HG02642 (cell line): ENCODE measurements at regions not wholly inside any gene's neighbourhood (a gene's known extent, or its start where the extent isn't known, plus 50 kb on each side); places are given as distances from the start of the nearest gene placed in this dataset.
"Not testable (repeated sequence)": the region's sequence is repeated elsewhere in the genome, so short reads cannot be mapped to it uniquely, and the experiment has no call there.

Experiments
- ATAC-seq: cut with Tn5 transposase; IDR thresholded peaks from one replicate; pipeline ENCODE4 v1.9.1; 2021; ENCODE audit warnings: mild to moderate bottlenecking; ENCODE audit not compliant: unreplicated experiment, poor library complexity

DNA sequence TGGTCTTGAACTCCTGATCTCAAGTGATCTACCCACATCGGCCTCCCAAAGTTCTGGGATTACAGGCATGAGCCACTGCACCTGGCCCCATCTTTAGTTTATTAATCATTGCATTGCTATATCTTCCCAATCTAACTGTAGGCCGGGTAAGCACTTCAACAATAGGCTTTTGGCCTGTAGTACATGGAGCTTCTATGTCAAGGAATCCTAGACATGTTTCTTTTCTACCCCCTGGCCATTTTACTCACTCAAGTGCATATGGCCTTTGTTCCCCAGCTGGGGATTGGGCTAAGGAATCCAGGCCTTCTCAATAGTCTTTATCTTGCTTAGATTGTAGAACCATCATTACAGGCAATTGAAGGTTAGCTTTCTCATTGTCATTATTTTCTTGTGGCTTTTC is 122.3 kb upstream of the MBNL1 start:
- no peak for ATAC-seq

DNA sequence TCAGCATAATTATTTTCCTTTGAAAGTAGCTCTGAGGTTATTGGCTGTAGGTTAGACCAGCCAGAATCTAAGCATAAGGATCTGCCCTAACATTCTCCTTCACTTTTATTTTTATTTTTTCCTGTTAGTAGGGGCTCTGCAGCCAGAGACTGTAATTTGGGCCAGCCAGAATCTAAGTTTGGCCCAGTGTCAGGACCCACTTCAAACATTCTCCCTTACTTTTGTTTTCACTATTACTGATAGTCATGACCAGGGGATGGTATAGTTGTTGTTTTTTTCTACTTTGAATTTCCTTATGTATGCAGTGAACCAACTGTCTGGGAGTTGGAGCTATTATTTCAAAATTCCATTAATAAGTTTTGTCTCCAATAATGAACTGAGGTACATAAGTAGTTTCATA is 121.0 kb upstream of the MBNL1 start:
- ATAC-seq = no peak

DNA sequence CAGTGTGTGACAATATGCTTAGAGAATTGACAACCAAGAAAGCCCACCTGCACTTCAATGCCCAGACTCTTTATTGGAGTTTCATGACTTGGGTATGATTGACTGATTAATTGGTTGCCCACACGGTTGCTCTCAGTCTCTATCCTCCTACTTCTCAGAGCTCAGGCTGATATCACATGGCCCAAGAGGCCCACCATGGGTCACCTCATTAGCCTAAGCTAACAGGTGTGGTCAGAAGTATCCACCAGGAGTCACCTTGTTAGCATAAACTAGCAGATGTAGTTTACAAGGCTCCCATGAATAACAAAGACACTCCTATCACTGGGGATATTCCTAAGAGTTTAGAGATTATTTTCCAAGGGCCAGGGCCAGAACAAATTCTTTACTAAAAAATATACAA is 120.2 kb upstream of the MBNL1 start:
- ATAC-seq = no peak

DNA sequence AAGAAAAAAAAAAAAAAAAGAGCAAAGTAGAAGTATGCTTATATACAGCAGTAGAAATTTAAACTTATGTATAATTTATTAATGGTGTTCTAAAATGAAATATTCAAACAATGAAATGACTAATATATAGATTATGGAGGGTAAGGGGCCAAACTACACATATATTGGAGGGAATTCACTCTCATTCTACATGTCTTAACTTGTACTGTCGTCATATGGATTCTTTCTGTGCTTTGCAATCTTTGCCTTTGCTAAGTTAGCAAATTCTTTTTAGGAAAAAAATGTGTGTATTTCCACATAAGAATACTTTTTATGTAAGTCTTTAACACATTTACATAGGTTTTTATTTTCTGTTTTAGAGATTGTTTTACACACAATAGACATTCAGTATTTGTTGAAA is 118.9 kb upstream of the MBNL1 start:
- ATAC-seq = no peak

DNA sequence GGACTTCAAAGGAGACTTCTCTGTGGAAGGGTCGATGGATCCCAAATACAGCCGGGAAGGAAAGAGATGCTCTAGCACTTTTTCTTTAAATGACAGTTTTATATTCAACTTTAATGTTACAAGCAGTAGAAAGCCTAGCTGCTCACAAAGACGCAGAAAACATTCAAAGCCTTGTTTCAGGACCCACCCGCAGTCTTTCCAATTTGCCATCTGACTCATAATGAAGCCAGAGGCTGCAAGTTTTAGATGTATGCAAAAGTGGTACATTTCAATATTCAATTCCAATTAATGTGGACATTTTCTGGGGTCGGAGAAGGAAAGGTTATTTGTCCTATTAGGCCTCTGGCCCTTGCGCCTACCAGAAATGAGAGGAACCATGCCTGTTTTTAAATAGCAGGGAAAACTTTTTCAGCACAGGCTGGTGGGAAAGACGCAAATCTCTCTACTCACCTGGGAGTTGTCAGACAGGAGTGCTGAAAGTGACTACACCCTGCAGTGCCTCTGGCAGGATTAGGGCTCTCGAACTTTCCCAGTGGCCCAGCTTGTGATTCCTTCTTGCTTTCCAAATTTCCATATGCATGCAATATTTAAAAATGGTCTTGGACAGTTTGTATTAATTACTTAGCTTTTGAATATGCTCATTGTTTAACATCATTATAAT is 117.4 kb upstream of the MBNL1 start:
- no peak for ATAC-seq

DNA sequence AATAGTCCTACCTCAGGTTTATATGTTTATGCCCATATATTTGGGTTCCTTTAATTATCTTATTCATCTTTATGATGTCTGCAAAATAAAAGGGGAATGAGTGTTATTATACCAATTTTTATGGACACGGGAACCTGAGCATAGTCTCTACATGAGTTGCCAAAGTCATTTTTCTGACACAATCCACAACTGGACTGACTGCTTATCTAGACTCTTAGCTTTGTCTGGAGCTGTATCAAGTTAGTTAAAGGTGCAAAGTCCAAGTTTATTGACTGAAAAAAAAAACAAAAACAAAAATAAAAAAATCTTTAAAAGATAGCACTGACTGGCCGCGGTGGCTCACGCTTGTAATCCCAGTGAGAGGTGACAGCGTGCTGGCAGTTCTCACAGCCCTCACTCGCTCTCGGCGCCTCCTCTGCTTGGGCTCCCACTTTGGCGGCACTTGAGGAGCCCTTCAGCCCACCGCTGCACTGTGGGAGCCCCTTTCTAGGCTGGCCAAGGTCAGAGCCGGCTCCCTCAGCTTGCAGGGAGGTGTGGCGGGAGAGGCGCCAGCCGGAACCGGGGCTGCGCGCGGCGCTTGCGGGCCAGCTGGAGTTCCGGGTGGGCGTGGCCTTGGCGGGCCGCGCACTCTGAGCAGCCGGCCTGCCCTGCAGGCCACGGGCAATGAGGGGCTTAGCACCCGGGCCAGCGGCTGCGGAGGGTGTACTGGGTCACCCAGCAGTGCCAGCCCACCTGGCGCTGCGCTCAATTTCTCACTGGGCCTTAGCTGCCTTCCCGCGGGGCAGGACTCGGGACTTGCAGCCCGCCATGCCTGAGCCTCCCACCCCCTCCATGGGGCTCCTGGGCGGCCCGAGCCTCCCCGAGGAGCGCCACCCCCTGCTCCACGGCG is 116.6 kb upstream of the MBNL1 start:
- ATAC-seq = not testable (repeated sequence)

DNA sequence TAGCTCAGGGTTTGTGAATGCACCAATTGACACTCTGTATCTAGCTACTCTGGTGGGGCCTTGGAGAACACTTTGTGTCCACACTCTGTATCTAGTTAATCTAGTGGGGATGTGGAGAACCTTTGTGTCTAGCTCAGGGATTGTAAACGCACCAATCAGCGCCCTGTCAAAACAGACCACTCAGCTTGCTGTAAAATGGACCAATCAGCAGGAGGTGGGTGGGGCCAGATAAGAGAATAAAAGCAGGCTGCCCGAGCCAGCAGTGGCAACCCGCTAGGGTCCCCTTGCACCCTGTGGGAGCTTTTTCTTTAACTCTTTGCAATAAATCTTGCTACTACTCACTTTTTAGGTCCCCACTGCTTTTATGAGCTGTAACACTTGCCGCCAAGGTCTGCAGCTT is 115.6 kb upstream of the MBNL1 start:
- not testable (repeated sequence) for ATAC-seq

DNA sequence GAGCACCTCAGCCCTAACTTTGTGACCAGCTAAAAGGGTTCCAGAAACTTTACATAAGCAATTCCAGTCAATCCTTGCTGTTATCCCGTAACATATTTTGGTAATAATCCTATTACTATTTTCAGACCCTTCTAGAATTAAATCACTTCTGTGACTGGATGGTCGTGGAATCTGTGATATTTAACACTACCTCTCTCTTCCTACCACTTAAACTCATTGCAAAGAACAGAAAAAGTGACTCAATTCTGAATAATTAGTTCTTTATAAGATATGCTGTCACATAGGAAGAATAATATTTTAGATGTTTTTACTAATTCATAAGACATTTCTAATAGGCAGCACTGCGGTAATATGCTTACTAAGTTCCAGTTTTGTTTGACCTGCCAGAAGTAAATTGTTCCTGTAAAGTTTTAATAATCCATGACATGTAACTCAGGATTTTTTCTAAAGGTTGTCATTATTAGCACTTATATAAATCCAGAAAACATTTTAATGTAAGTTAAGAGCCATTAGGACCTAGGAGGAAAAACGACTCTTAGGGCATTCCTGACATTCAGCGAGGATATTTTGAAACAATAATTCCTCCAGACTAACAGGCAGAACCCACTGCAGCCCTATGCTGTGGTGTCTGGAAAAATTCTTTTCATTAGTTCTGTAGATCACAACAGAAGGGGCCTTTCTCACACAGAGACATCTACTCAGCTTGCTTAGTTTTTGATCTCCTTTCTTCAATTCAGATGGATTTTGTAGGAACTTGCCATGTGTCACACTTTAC is 113.3 kb upstream of the MBNL1 start:
- ATAC-seq = no peak

DNA sequence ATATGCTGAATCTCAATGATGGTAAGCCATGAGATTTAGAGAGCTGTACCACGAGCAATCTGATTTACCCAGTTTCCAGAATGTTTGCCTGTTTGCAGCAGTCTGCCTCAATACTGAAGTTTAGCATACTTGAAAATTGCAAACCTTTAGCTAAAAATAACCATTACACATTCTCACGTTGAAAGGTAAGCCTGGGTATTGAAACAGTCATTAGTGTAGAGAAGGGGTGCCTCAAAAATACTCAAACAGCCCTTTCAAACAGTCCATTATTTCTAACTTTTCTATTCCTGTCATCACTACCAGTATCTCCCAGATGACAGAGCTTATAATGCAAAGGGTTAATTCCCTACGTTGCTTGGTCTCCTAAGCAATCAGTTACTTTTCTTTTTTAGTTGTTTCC is 111.8 kb upstream of the MBNL1 start:
- ATAC-seq = no peak

DNA sequence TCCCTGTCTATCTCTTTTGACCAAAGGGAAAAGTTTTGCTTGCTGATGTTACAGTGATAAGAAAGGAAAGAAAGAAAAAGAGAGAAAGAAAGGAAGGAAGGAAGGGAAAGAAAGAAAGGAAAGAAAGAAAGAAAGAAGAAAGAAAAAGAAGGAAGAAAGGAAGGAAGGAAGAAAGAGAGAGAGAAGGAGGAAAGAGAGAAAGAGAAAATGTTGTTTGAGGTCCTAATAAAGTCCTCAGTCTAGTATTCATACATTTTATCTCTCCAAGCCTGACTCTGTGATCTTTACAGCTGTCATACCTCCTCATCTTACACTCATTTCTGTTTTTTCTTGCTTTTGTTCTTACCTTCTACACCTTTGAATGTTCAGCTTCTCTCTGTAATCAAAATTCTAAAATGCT is 111.4 kb upstream of the MBNL1 start:
- ATAC-seq = no peak

DNA sequence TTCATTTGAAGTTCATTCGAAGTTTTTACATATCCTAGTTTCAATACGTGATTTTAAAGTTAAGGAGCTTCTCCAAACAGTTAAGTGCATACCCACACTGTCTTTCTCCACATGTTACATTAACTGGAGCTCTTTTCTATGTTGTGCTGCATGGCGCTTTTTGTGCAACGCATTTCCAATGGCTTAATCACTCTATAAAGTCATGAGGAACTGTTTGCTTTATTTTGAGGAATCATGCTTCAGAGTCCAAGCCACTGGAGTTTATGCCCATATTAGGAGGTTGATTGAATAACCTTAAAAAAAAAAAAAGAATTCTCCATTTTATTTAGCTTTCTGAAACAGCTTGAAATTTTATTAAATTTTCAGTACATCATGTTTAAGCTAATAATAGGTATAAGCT is 109.4 kb upstream of the MBNL1 start:
- no peak for ATAC-seq

DNA sequence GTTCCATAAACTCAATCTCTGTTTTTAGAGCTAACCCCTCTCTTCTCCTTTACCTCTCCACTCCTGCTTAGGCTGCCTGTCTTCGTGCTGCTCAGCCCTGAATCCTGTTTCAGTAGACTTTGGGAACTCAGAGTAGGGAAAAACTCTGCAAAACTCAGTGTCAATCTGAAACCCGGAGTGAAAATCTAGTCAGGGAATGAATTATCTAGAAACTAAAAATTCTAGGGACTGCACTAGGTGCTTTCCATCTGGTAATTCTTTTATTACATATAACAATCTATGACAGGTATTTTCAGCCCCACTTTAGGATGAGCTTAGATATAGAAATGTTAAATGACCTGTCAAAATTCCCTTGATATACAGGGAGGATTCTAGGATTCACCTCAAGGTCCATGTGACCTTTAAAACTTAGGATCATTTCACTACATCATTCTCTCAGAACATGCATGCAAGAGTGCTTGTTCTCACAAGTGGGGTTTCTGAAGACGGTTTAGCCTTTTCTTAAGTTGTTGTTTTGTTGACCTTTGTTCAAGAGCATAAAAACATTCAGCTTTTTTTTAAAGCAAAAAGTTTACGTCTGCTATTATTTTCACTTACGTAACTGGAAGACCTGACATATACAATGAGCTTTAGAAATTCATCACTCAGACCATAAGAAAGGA is 108.2 kb upstream of the MBNL1 start:
- ATAC-seq = no peak

DNA sequence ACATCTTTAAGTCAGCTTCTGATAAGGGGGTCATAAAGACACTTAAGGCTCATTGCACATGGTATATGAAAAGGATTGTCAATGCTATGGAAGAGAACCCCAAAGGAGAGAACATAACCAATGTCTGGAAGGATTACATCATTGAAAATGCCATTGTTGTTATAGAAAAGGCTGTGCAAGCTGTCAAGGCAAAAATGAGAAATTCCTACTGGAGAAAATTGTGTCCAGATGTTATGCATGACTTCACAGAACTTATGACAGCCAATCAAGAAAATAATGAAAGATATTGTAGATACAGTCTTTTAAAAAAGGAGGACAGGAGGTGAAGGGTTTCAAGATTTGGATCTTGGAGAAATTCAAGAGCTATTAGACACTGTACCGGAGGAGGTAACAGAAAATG is 96.3 kb upstream of the MBNL1 start:
- no peak for ATAC-seq

DNA sequence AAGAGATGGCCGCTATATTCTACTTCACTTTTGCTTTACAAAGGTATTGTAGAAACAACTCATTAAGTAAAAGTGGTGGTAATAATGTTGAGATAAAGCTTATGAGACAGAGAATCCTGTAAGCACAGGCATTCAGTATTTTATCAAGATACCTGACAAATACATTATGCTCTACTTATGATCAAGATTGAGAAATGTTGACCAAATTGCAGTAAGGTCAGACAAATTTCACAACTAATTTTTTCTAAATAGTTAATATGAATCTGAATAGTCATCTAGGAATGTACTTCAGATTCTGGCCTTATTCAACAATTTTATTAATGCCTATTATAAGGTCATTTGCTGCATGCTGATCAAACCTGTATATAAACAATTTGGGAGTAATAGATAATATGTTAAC is 95.1 kb upstream of the MBNL1 start:
- ATAC-seq = no peak

DNA sequence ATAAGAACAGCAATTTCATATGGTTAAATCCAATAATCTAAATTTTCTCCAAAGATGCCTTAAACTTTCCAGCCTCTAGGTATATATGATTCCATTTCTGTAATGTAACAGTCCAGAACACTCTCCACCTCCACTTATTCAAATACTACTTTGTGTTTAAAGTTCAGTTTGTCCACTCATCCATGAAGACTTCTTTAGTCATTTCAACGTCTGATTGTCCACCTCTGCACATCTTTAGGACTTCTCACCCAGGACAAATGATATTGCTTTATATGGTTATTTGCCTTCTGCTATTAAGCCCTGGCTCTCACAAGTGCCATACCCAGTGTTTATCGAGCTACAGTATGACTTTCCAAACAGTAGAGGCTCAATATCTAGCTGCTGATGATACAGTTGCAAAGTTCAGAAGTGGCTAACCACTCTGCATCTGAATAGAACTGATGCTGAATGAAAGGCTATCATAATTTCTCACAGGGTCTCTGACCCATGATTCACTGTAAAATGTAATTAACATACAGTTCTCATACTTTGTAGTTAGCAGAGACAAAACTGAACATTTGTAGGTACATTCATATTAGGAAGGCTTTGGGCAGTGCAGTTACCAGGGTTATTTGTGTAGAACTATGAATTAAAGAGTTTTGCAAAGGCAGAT is 93.7 kb upstream of the MBNL1 start:
- no peak for ATAC-seq

DNA sequence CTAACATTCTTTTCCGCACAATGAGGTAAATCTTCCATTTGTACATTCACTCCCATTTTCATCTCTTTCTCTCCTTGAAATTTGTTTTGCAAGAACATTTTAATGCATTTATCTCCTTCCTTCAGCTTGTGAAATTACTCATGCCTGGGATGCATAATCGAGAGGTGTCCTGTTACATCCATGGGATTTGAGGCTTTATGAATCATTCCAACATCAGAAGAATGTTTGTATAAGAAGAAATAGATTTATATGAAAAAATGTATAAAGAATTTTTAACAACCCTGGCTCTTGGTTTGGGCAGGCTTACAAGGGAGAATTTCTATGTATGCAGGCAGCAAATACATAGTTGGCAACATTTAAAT is 93.2 kb upstream of the MBNL1 start:
- ATAC-seq = no peak

DNA sequence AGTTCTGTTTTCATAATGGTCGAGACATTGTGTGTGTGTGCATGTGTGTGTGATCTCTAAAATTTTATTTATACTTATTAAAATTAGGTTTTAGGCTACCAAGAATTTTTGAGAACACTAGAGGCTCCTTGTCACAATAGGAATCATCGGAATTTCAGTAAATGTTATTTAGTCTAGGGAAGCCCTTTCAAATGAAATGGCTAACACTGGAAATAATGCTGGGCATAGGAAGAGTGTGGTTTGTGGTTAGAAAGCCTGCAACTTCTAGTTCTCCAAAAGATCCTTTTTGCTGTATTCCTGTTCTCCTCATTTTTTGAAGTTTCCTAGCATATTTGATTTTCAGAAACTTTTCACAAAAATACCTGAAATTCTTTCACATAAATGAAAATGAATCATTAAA is 92.5 kb upstream of the MBNL1 start:
- no peak for ATAC-seq

DNA sequence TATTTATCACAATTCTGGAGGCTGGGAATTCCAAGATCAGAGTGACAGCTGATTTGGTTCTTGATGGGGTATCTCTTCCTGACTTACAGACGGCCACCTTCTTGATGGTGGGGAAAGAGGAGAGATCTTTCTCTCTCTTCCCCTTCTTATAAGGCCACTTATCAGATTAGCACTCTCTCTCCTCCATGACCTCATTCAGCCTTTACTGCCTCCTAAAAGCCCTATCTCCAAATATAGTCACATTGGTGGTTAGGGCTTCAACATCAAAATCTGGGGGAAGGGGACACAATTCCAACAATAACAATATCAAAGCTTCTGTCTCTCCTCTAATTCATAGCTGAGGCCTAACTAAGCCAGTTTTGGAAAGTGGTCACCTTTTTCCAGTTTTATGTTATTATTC is 91.7 kb upstream of the MBNL1 start:
- no peak for ATAC-seq

DNA sequence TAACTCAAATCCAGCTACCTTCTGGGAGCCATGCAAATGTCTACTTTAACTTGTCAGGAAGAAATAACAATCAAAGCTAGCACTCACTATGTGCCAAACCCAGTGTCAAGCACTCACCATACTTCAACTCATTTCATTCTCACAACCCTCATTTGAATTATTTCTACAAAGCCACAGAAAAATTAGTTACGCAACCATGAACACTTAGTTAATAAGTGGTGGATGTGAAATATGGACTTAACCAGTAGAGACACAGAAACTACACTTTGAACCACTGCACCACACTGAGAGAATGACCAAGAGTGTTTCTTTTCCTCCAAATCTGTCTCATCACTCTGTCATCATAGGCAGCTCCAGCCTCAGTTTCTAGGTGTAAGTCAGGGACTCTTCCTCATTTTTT is 91.0 kb upstream of the MBNL1 start:
- peak; percentile 93 for ATAC-seq

DNA sequence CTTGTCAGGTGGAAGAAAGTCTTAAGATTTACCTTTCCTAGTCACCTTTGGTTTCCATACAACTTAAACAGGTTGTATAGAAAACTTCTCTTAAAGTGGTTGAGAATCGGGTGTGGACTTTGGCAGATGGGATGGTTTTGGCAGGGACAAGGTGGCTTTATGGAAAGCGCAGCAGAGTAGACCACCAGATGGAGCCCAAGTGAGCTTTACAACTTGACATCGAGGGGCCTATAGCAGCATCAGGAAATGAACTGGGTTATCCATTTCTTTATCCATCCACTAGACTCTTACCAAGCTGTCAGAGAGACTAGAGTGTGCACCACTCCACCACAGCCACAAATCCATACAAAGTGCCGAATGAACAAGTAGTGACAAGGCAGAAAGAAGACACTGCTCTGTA is 85.3 kb upstream of the MBNL1 start:
- ATAC-seq = peak; percentile 88
